ENCODE measurements at regions not wholly inside any gene's neighbourhood (a gene's known extent, or its start where the extent isn't known, plus 50 kb on each side); places are given as distances from the start of the nearest gene placed in this dataset.

- Histone ChIP-seq H3K9ac (ENCODE audit: low read length) (no peak overlapping the region), H3K27ac (ENCODE audit: low read length in 2 of 2) (no peak overlapping the region), H4K20me1 (ENCODE audit: control insufficient read depth, insufficient read depth, low read length, poor library complexity, severe bottlenecking) (no peaks in the 10 kb centered on the region), H2AFZ (ENCODE audit: insufficient read depth, low read depth, low read length, poor library complexity, severe bottlenecking) (no peak overlapping the region), H3K4me2 (replicated peaks; ENCODE audit: low read depth, low read length, poor library complexity, severe bottlenecking) (no peak overlapping the region), H3K36me3 (replicated peaks in 1 of 2; ENCODE audit: control extremely low read depth in 1 of 2, control insufficient read depth in 1 of 2, extremely low read depth in 1 of 2, insufficient read depth in 2 of 2, low read length in 1 of 2) (no peaks in the 10 kb centered on the region), H3K4me1 (ENCODE audit: control insufficient read depth in 2 of 2, insufficient read depth in 2 of 2, low read length in 2 of 2) (no peaks in the 10 kb centered on the region), H3K27me3 (replicated peaks in 1 of 4; ENCODE audit: control extremely low read depth in 1 of 4, control insufficient read depth in 3 of 4, insufficient read depth in 4 of 4, low read length in 3 of 4) (no peaks in the 10 kb centered on the region), H3K79me2 (ENCODE audit: control insufficient read depth, insufficient read depth, low read length) (no peaks in the 10 kb centered on the region), H3K4me3 (ENCODE audit: control extremely low read depth in 1 of 5, extremely low read depth in 1 of 5, insufficient read depth in 1 of 5, low read depth in 2 of 5, low read length in 4 of 5) (no peak overlapping the region), H3K9me3 (ENCODE audit: control extremely low read depth in 1 of 3, control insufficient read depth in 2 of 3, insufficient read depth in 1 of 3, low read length in 2 of 3) (peaks cover 4 to 15% (median 10%) of the 10 kb centered on the region in 3 donors)
- H3K27me3 Mint-ChIP-seq, result no peaks in the 10 kb centered on the region
- no peak for DNase-seq
- ChIA-PET CTCF (interaction anchor here (1.6 to 2.8 kb wide), 3 partner anchors 11 to 829 kb away, joined by 6 to 31 read pairs (median 6); partner anchors contain the start of gene BDNF), POLR2A (no interaction called here)
- H3K9me3 Mint-ChIP-seq (ENCODE audit: insufficient read depth), result peaks cover 5% of the 10 kb centered on the region
- H3K4me3 Mint-ChIP-seq, result no peak overlapping the region
- no peak for ATAC-seq (ENCODE audit: low read depth)
- TF ChIP-seq EZH2 (IDR thresholded peaks at IDR 0.05; ENCODE audit: borderline replicate concordance, insufficient read depth, low read depth, low read length, poor library complexity, severe bottlenecking) (no peak), CTCF (IDR thresholded peaks at IDR 0.05) (no peak)
- no peaks in the 10 kb centered on the region for H3K4me1 Mint-ChIP-seq
- WGBS (ENCODE audit: insufficient coverage), result 100% methylated on average over 1 of the region's 3 CpGs
- no peak overlapping the region for H3K27ac Mint-ChIP-seq
- intact Hi-C loops (cut with micrococcal nuclease), result no loop called here
These were observed 420.9 kb downstream of the METTL15 start for GRCh38 chr11:28529046-28529445.

DNA sequence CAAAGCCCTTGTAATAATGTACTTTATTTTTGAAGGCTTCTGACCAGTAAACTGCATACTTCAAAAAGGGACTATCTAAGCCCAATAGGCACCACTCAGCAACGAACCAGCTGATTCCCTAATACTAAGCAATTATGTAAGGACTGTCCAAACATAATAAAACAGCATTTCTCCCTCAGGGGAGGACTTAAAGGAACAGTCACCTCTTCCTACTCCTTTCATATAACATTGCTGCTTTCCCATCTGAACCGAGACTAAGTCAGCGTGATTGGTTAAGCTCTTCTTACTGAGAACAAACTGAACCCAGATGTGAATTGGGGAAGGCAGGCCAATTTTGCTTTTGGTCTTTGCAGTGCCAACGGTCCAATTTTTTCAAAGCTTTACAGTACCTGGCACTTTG is 420.0 kb downstream of the METTL15 start:
- H3K4me3 Mint-ChIP-seq, result no peak overlapping the region
- no peaks in the 10 kb centered on the region for H3K27me3 ChIP-seq (replicated peaks in 1 of 4; ENCODE audit: control extremely low read depth in 1 of 4, control insufficient read depth in 3 of 4, insufficient read depth in 4 of 4, low read length in 3 of 4)
- H3K4me1 Mint-ChIP-seq, result no peaks in the 10 kb centered on the region
- H3K79me2 ChIP-seq (ENCODE audit: control insufficient read depth, insufficient read depth, low read length), result no peaks in the 10 kb centered on the region
- H3K9me3 ChIP-seq (ENCODE audit: control extremely low read depth in 1 of 3, control insufficient read depth in 2 of 3, insufficient read depth in 1 of 3, low read length in 2 of 3), result peaks cover 4 to 15% (median 10%) of the 10 kb centered on the region in 3 donors
- DNase-seq (no peak), ATAC-seq (ENCODE audit: low read depth) (no peak)
- 85% methylated on average over 3 of the region's 4 CpGs for WGBS (ENCODE audit: insufficient coverage)
- no peak for TF ChIP-seq EZH2 (IDR thresholded peaks at IDR 0.05; ENCODE audit: borderline replicate concordance, insufficient read depth, low read depth, low read length, poor library complexity, severe bottlenecking)
- TF ChIP-seq CTCF (IDR thresholded peaks at IDR 0.05), result no peak
- H3K4me3 ChIP-seq (ENCODE audit: control extremely low read depth in 1 of 5, extremely low read depth in 1 of 5, insufficient read depth in 1 of 5, low read depth in 2 of 5, low read length in 4 of 5), result no peak overlapping the region
- H3K4me1 ChIP-seq (ENCODE audit: control insufficient read depth in 2 of 2, insufficient read depth in 2 of 2, low read length in 2 of 2), result no peaks in the 10 kb centered on the region
- no peak overlapping the region for H3K27ac Mint-ChIP-seq
- peaks cover 5% of the 10 kb centered on the region for H3K9me3 Mint-ChIP-seq (ENCODE audit: insufficient read depth)
- ChIA-PET POLR2A (no interaction called here), CTCF (interaction anchor here (0.9 to 2.8 kb wide), 3 partner anchors 11 to 831 kb away, joined by 3 to 31 read pairs (median 6); partner anchors contain the start of gene BDNF)
- no peaks in the 10 kb centered on the region for H3K27me3 Mint-ChIP-seq
- intact Hi-C loops (cut with micrococcal nuclease), result no loop called here
- no peak overlapping the region for H3K9ac ChIP-seq (ENCODE audit: low read length)
- no peak overlapping the region for H2AFZ ChIP-seq (ENCODE audit: insufficient read depth, low read depth, low read length, poor library complexity, severe bottlenecking)
- no peak overlapping the region for H3K27ac ChIP-seq (ENCODE audit: low read length in 2 of 2)
- no peaks in the 10 kb centered on the region for H4K20me1 ChIP-seq (ENCODE audit: control insufficient read depth, insufficient read depth, low read length, poor library complexity, severe bottlenecking)
- no peak overlapping the region for H3K4me2 ChIP-seq (replicated peaks; ENCODE audit: low read depth, low read length, poor library complexity, severe bottlenecking)
- no peaks in the 10 kb centered on the region for H3K36me3 ChIP-seq (replicated peaks in 1 of 2; ENCODE audit: control extremely low read depth in 1 of 2, control insufficient read depth in 1 of 2, extremely low read depth in 1 of 2, insufficient read depth in 2 of 2, low read length in 1 of 2)

All from B cell (primary cell).